AG09309 (cell line): ENCODE measurements at regions not wholly inside any gene's neighbourhood (a gene's known extent, or its start where the extent isn't known, plus 50 kb on each side); places are given as distances from the start of the nearest gene placed in this dataset.

Experiments used
- DNase-seq: peaks from one replicate; pipeline ENCODE4 v3.0.0-alpha.2; 2010; ENCODE audit warnings: low read depth
- H3K4me3 ChIP-seq: 2 replicates; pipeline ENCODE4 v1.5.1; 2011; ENCODE audit warnings: mild to moderate bottlenecking, low read depth, low read length, moderate library complexity; ENCODE audit not compliant: control insufficient read depth
- CTCF ChIP-seq: IDR thresholded peaks from 2 replicates; pipeline ENCODE4 v1.5.1; 2011; ENCODE audit warnings: mild to moderate bottlenecking, low read depth, low read length, inconsistent platforms; ENCODE audit not compliant: insufficient read depth, control insufficient read depth; ENCODE audit errors: missing control alignments

GRCh38 chr10:31693491-31693890 is 235.1 kb downstream of the ARHGAP12 start:
- TF ChIP-seq CTCF, result no peak
- no peak overlapping the region for H3K4me3 ChIP-seq
- no peak for DNase-seq

GRCh38 chr10:31689233-31689632 is 239.4 kb downstream of the ARHGAP12 start:
- H3K4me3 ChIP-seq, result no peak overlapping the region
- no peak for TF ChIP-seq CTCF
- DNase-seq, result no peak

- TF ChIP-seq CTCF, result no peak
- no peak overlapping the region for H3K4me3 ChIP-seq
- DNase-seq, result no peak
These were observed 240.8 kb downstream of the ARHGAP12 start for GRCh38 chr10:31687663-31688482.

GRCh38 chr10:31686599-31686998 is 242.0 kb downstream of the ARHGAP12 start:
- H3K4me3 ChIP-seq, result no peak overlapping the region
- TF ChIP-seq CTCF, result no peak
- no peak for DNase-seq

GRCh38 chr10:31683682-31684081 is 244.9 kb downstream of the ARHGAP12 start:
- DNase-seq, result no peak
- H3K4me3 ChIP-seq, result no peak overlapping the region
- no peak for TF ChIP-seq CTCF

GRCh38 chr10:31679936-31680335 is 248.7 kb downstream of the ARHGAP12 start:
- no peak for DNase-seq
- TF ChIP-seq CTCF, result no peak
- no peak overlapping the region for H3K4me3 ChIP-seq
